GM19467 (cell line): ENCODE measurements at regions not wholly inside any gene's neighbourhood (a gene's known extent, or its start where the extent isn't known, plus 50 kb on each side); places are given as distances from the start of the nearest gene placed in this dataset.
A peak's percentile ranks its signal among the peaks of the same experiment; 100 is the strongest.
"Not testable (repeated sequence)": the region's sequence is repeated elsewhere in the genome, so short reads cannot be mapped to it uniquely, and the experiment has no call there.

ENCODE experiments used
- ATAC-seq: cut with Tn5 transposase; IDR thresholded peaks from one replicate; pipeline ENCODE4 v1.9.1; 2021; ENCODE audit warnings: mild to moderate bottlenecking, moderate library complexity; ENCODE audit not compliant: unreplicated experiment

GRCh38 chr6:4420160-4420865 is 284.9 kb upstream of the ECI2 start:
- ATAC-seq, result no peak

- no peak for ATAC-seq
These were observed 280.2 kb upstream of the ECI2 start for GRCh38 chr6:4415549-4415948.

GRCh38 chr6:4414078-4414477 is 278.7 kb upstream of the ECI2 start:
- ATAC-seq, result not testable (repeated sequence)

GRCh38 chr6:4413073-4413472 is 277.7 kb upstream of the ECI2 start:
- ATAC-seq, result no peak

GRCh38 chr6:4412488-4412887 is 277.1 kb upstream of the ECI2 start:
- ATAC-seq, result no peak

GRCh38 chr6:4412077-4412476 is 276.7 kb upstream of the ECI2 start:
- ATAC-seq, result no peak

GRCh38 chr6:4407710-4408109 is 272.3 kb upstream of the ECI2 start:
- ATAC-seq, result peak; percentile 92

GRCh38 chr6:4405621-4406212 is 270.3 kb upstream of the ECI2 start:
- no peak for ATAC-seq

GRCh38 chr6:4404415-4404814 is 269.0 kb upstream of the ECI2 start:
- ATAC-seq, result no peak

- no peak for ATAC-seq
These were observed 268.5 kb upstream of the ECI2 start for GRCh38 chr6:4403828-4404227.

- no peak for ATAC-seq
These were observed 267.8 kb upstream of the ECI2 start for GRCh38 chr6:4403023-4403752.

- no peak for ATAC-seq
These were observed 267.2 kb upstream of the ECI2 start for GRCh38 chr6:4402477-4402976.

GRCh38 chr6:4401408-4402368 is 266.3 kb upstream of the ECI2 start:
- no peak for ATAC-seq

GRCh38 chr6:4399656-4400055 is 264.3 kb upstream of the ECI2 start:
- ATAC-seq, result no peak

GRCh38 chr6:4398791-4399190 is 263.4 kb upstream of the ECI2 start:
- no peak for ATAC-seq

- no peak for ATAC-seq
These were observed 261.9 kb upstream of the ECI2 start for GRCh38 chr6:4397307-4397706.

GRCh38 chr6:4396044-4396443 is 260.7 kb upstream of the ECI2 start:
- ATAC-seq, result no peak

- no peak for ATAC-seq
These were observed 260.0 kb upstream of the ECI2 start for GRCh38 chr6:4395386-4395785.

- no peak for ATAC-seq
These were observed 259.4 kb upstream of the ECI2 start for GRCh38 chr6:4394786-4395185.

- ATAC-seq, result no peak
These were observed 253.3 kb upstream of the ECI2 start for GRCh38 chr6:4388675-4389074.

- ATAC-seq, result no peak
These were observed 249.3 kb upstream of the ECI2 start for GRCh38 chr6:4384656-4385055.
